Mesendoderm (in vitro differentiated cells): ENCODE measurements at regions not wholly inside any gene's neighbourhood (a gene's known extent, or its start where the extent isn't known, plus 50 kb on each side); places are given as distances from the start of the nearest gene placed in this dataset.
"Not testable (repeated sequence)": the region's sequence is repeated elsewhere in the genome, so short reads cannot be mapped to it uniquely, and the experiment has no call there.

Source experiments
- DNase-seq: peaks from one replicate; pipeline ENCODE4 v3.0.0; 2013
- H2AK5ac ChIP-seq: 2 replicates; pipeline ENCODE4 v1.6.1; 2013; ENCODE audit warnings: low read length, inconsistent platforms
- H2BK120ac ChIP-seq: 2 replicates; pipeline ENCODE4 v1.6.1; 2013; ENCODE audit warnings: low read depth, mild to moderate bottlenecking, low read length, moderate library complexity, mixed read lengths
- H2BK15ac ChIP-seq: replicated peaks from 2 replicates; pipeline ENCODE4 v1.6.1; 2013; ENCODE audit warnings: low read depth, mild to moderate bottlenecking, moderate library complexity
- H2BK5ac ChIP-seq: 2 replicates; pipeline ENCODE4 v1.6.1; 2013; ENCODE audit warnings: low read length, inconsistent platforms
- H3K18ac ChIP-seq: 2 replicates; pipeline ENCODE4 v1.6.1; 2013; ENCODE audit warnings: mild to moderate bottlenecking, low read length, mixed read lengths
- H3K23ac ChIP-seq: one replicate; pipeline ENCODE4 v1.6.1; 2013; ENCODE audit warnings: low read length
- H3K27ac ChIP-seq: 2 replicates; pipeline ENCODE4 v1.5.1; 2013; ENCODE audit warnings: low read depth, mild to moderate bottlenecking, inconsistent platforms, low read length, moderate library complexity
- H3K27me3 ChIP-seq: 2 replicates; pipeline ENCODE4 v1.6.1; 2013; ENCODE audit warnings: low read length, control low read depth, mild to moderate bottlenecking, inconsistent platforms; ENCODE audit not compliant: insufficient read depth, poor library complexity
- H3K36me3 ChIP-seq: 2 replicates; pipeline ENCODE4 v1.6.1; 2013; ENCODE audit warnings: low read length, inconsistent platforms; ENCODE audit not compliant: control insufficient read depth, insufficient read depth
- H3K4ac ChIP-seq: one replicate; pipeline ENCODE4 v1.6.1; 2013; ENCODE audit warnings: low read depth, mild to moderate bottlenecking, low read length, moderate library complexity
- H3K4me1 ChIP-seq: 2 replicates; pipeline ENCODE4 v1.6.1; 2013; ENCODE audit warnings: low read depth, low read length, inconsistent platforms; ENCODE audit not compliant: control insufficient read depth
- H3K4me2 ChIP-seq: 2 replicates; pipeline ENCODE4 v1.6.1; 2013; ENCODE audit warnings: low read length
- H3K4me3 ChIP-seq: 2 replicates; pipeline ENCODE4 v1.5.1; 2013; ENCODE audit warnings: mild to moderate bottlenecking, low read length
- H3K56ac ChIP-seq: one replicate; pipeline ENCODE4 v1.6.1; 2013; ENCODE audit warnings: low read length
- H3K79me1 ChIP-seq: 2 replicates; pipeline ENCODE4 v1.6.1; 2013; ENCODE audit warnings: low read length, inconsistent platforms
- H3K79me2 ChIP-seq: 2 replicates; pipeline ENCODE4 v1.6.1; 2013; ENCODE audit warnings: mild to moderate bottlenecking, low read length; ENCODE audit not compliant: control insufficient read depth, insufficient read depth
- H3K9ac ChIP-seq: 2 replicates; pipeline ENCODE4 v1.6.1; 2013; ENCODE audit warnings: low read length, inconsistent platforms
- H4K5ac ChIP-seq: one replicate; pipeline ENCODE4 v1.6.1; 2013; ENCODE audit warnings: low read length
- H4K8ac ChIP-seq: one replicate; pipeline ENCODE4 v1.6.1; 2013; ENCODE audit warnings: low read depth, mild to moderate bottlenecking, control low read depth, low read length, moderate library complexity
- WGBS: extraction: QIAGEN DNeasy Blood & Tissue Kit; methylation state at CpG from one replicate; pipeline ENCODE4 v1.1.7; 2013; ENCODE audit warnings: low lambda C conversion rate, missing lambda C conversion rate; ENCODE audit not compliant: insufficient coverage; ENCODE audit errors: extremely low coverage; 5-methylcytosine and 5-hydroxymethylcytosine counted together

DNA sequence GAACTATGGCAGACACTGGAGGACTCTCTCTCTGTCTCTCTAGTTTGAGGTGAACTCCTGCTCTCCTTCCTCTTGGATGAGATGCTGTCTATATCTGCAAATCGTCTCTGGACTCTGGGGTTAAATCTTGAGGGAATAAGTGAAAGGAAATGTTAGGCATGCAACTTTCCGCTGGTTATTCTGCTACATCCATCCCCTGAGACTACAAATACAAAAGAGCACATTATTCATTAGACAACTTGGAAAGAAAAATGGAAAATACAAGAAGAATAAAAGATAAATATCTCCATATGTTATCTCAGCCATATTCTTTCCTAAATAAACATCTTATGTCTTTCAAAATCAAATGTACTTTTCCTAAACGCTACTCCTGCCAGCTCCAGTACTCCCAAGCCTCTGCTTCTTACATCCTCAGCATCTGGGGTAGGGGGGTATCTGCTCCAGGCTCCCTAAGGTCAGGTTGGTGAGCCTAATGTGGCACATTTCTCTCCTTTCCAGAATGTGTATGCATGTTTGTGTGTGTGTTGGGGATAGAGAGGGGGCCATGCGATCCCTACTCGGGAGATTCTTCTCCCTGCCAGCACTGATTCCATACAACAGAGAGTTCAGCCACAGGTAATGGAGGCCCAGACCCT is 102.9 kb upstream of the FSCB start:
- no peak overlapping the region for H3K27ac ChIP-seq
- H3K4ac ChIP-seq, result no peak overlapping the region
- no CpG with 5 or more reads among the region's 5 CpGs for WGBS
- no peak overlapping the region for H2BK15ac ChIP-seq
- H2BK5ac ChIP-seq, result no peak overlapping the region
- H3K79me2 ChIP-seq, result no peaks in the 10 kb centered on the region
- H3K9ac ChIP-seq, result no peak overlapping the region
- no peak overlapping the region for H3K18ac ChIP-seq
- no peak overlapping the region for H3K4me2 ChIP-seq
- no peak overlapping the region for H4K5ac ChIP-seq
- no peak overlapping the region for H2BK120ac ChIP-seq
- no peak for DNase-seq
- H3K27me3 ChIP-seq, result no peaks in the 10 kb centered on the region
- no peaks in the 10 kb centered on the region for H3K4me1 ChIP-seq
- no peak overlapping the region for H4K8ac ChIP-seq
- no peak overlapping the region for H2AK5ac ChIP-seq
- no peak overlapping the region for H3K56ac ChIP-seq
- no peak overlapping the region for H3K4me3 ChIP-seq
- no peak overlapping the region for H3K23ac ChIP-seq
- no peaks in the 10 kb centered on the region for H3K36me3 ChIP-seq
- H3K79me1 ChIP-seq, result no peaks in the 10 kb centered on the region

DNA sequence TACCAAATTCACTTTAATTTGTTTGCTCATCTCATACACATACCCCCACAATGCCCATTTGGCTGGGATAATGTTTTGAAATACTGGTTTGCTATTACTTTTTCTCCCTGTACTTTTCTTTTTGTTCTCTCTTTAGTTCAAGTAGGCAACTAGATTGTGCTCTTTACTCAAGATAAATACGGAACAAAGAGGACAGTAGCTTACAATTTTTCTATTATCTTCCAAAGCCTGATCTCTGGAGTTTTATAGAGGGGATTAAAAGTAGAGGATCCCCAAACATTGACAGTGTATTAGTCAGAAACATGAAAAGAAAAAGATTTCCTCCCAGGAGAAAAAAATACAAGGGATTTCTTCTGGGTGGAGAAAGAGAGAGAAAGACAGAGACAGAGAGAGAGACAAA is 102.1 kb upstream of the FSCB start:
- no peak overlapping the region for H3K56ac ChIP-seq
- no peak overlapping the region for H2AK5ac ChIP-seq
- no peak overlapping the region for H3K4me3 ChIP-seq
- no peaks in the 10 kb centered on the region for H3K79me2 ChIP-seq
- H2BK120ac ChIP-seq, result no peak overlapping the region
- H2BK5ac ChIP-seq, result no peak overlapping the region
- H3K23ac ChIP-seq, result no peak overlapping the region
- H3K79me1 ChIP-seq, result no peaks in the 10 kb centered on the region
- H2BK15ac ChIP-seq, result no peak overlapping the region
- H3K4ac ChIP-seq, result no peak overlapping the region
- H3K4me2 ChIP-seq, result no peak overlapping the region
- no peak overlapping the region for H3K27ac ChIP-seq
- no peaks in the 10 kb centered on the region for H3K4me1 ChIP-seq
- H3K9ac ChIP-seq, result no peak overlapping the region
- no peaks in the 10 kb centered on the region for H3K27me3 ChIP-seq
- H3K18ac ChIP-seq, result no peak overlapping the region
- no CpG with 5 or more reads among the region's 1 CpG for WGBS
- no peak overlapping the region for H4K5ac ChIP-seq
- no peak overlapping the region for H4K8ac ChIP-seq
- DNase-seq, result no peak
- no peaks in the 10 kb centered on the region for H3K36me3 ChIP-seq

DNA sequence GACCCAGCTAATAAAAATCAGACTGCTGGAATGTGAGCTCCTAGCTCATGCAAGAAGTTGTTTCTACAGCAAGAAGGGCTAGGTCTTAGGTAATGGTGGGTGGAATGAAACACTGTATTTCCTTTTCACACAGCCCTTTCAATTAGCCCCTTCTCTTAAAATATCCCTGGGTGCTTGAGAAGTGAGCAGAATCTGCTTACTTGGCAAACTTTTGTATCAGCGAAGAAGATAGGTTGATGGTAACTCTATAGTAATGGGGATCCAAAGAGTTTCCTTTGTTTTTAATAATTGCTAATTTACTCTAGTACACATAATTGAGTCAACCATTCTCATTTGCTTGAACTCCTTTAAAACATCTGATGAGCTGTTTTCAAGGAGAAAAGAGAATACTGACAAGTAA is 100.6 kb upstream of the FSCB start:
- H2BK120ac ChIP-seq, result no peak overlapping the region
- H2AK5ac ChIP-seq, result no peak overlapping the region
- no peaks in the 10 kb centered on the region for H3K4me1 ChIP-seq
- H3K4ac ChIP-seq, result no peak overlapping the region
- no peak overlapping the region for H3K4me3 ChIP-seq
- no peak overlapping the region for H2BK5ac ChIP-seq
- no peak overlapping the region for H3K23ac ChIP-seq
- no peak overlapping the region for H4K5ac ChIP-seq
- no peak overlapping the region for H3K56ac ChIP-seq
- no peak overlapping the region for H4K8ac ChIP-seq
- H3K79me2 ChIP-seq, result no peaks in the 10 kb centered on the region
- WGBS, result no CpG with 5 or more reads among the region's 1 CpG
- no peak overlapping the region for H3K27ac ChIP-seq
- no peak for DNase-seq
- no peak overlapping the region for H3K18ac ChIP-seq
- H2BK15ac ChIP-seq, result no peak overlapping the region
- H3K4me2 ChIP-seq, result no peak overlapping the region
- H3K79me1 ChIP-seq, result no peaks in the 10 kb centered on the region
- H3K36me3 ChIP-seq, result no peaks in the 10 kb centered on the region
- H3K9ac ChIP-seq, result no peak overlapping the region
- no peaks in the 10 kb centered on the region for H3K27me3 ChIP-seq

DNA sequence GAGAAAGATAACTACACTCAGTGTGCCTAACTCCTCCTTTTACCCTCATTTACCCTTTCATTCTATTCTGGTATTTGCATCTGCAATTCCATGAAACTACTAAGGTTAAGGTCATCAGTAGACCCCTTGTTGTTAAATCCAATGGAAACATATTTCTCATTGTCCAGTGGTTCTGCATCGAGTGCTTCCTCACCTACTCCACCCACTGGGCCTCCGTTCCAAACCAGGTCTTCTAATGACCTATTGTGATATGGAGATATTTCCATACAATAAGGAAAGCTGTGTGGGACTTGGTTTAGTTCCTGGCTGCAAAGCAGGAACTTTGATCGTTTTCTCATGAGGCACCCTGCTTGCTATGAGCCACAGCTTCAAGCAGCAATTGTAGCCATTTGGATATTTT is 99.5 kb upstream of the FSCB start:
- no peaks in the 10 kb centered on the region for H3K79me2 ChIP-seq
- no peaks in the 10 kb centered on the region for H3K36me3 ChIP-seq
- no peak overlapping the region for H3K23ac ChIP-seq
- H3K56ac ChIP-seq, result no peak overlapping the region
- H3K9ac ChIP-seq, result no peak overlapping the region
- no peak overlapping the region for H3K4ac ChIP-seq
- no peak overlapping the region for H2BK15ac ChIP-seq
- H4K5ac ChIP-seq, result no peak overlapping the region
- H3K79me1 ChIP-seq, result no peaks in the 10 kb centered on the region
- H3K4me3 ChIP-seq, result no peak overlapping the region
- no CpG with 5 or more reads among the region's 3 CpGs for WGBS
- no peak overlapping the region for H3K18ac ChIP-seq
- no peak overlapping the region for H3K27ac ChIP-seq
- DNase-seq, result no peak
- H4K8ac ChIP-seq, result no peak overlapping the region
- no peak overlapping the region for H3K4me2 ChIP-seq
- no peaks in the 10 kb centered on the region for H3K4me1 ChIP-seq
- H2BK5ac ChIP-seq, result no peak overlapping the region
- H2BK120ac ChIP-seq, result no peak overlapping the region
- no peaks in the 10 kb centered on the region for H3K27me3 ChIP-seq
- no peak overlapping the region for H2AK5ac ChIP-seq

DNA sequence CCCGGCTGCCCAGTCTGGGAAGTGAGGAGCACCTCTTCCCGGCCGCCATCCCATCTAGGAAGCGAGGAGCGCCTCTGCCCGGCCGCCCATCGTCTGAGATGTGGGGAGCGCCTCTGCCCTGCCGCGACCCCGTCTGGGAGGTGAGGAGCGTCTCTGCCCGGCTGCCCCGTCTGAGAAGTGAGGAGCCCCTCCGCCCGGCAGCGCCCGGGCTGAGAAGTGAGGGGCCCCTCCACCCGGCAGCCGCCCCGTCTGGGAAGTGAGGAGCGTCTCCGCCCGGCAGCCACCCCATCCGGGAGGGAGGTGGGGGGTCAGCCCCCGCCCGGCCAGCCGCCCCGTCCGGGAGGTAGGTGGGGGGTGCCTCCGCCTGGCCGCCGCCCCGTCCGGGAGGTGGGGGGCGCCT is 94.2 kb upstream of the FSCB start:
- not testable (repeated sequence) for H3K79me2 ChIP-seq, H3K27me3 ChIP-seq, H3K9ac ChIP-seq, H4K8ac ChIP-seq, H3K4me3 ChIP-seq, H2AK5ac ChIP-seq, H2BK5ac ChIP-seq, H3K79me1 ChIP-seq, H3K36me3 ChIP-seq, H3K18ac ChIP-seq, H2BK15ac ChIP-seq, H3K27ac ChIP-seq, H3K4me2 ChIP-seq, H3K4me1 ChIP-seq, H3K56ac ChIP-seq, H3K23ac ChIP-seq, H3K4ac ChIP-seq, DNase-seq, H2BK120ac ChIP-seq, H4K5ac ChIP-seq
- WGBS, result no CpG with 5 or more reads among the region's 37 CpGs

DNA sequence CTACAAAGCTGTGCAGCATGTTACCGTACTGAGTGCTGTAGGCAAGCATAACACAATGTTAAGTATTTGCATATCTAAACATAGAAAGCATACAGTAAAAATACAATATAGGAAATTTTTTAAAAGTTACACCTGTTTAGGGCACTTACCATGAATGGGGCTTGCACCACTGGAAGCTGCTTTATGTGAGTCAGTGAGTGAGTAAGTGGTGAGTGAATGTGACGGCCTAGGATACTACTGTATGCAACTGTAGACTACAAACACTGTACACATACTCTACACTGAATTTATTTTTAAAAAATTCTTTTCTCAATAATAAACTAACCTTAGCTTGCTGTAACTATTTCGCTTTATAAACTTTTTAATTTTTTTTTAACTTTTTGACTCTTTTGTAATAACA is 82.1 kb upstream of the FSCB start:
- no peak overlapping the region for H3K23ac ChIP-seq
- no peaks in the 10 kb centered on the region for H3K4me1 ChIP-seq
- H3K4me3 ChIP-seq, result no peak overlapping the region
- no peak overlapping the region for H3K4ac ChIP-seq
- no peak overlapping the region for H3K18ac ChIP-seq
- H3K27me3 ChIP-seq, result no peaks in the 10 kb centered on the region
- H2AK5ac ChIP-seq, result no peak overlapping the region
- no peak overlapping the region for H4K5ac ChIP-seq
- no peaks in the 10 kb centered on the region for H3K79me1 ChIP-seq
- H2BK5ac ChIP-seq, result no peak overlapping the region
- no peak for DNase-seq
- no peak overlapping the region for H3K9ac ChIP-seq
- H3K79me2 ChIP-seq, result no peaks in the 10 kb centered on the region
- H2BK15ac ChIP-seq, result no peak overlapping the region
- H3K4me2 ChIP-seq, result no peak overlapping the region
- no peaks in the 10 kb centered on the region for H3K36me3 ChIP-seq
- no peak overlapping the region for H3K27ac ChIP-seq
- 100% methylated on average over 1 of the region's 3 CpGs for WGBS
- no peak overlapping the region for H2BK120ac ChIP-seq
- no peak overlapping the region for H4K8ac ChIP-seq
- H3K56ac ChIP-seq, result no peak overlapping the region
